Stimulated activated CD8-positive, alpha-beta memory T cell treated with anti-CD3 and anti-CD28 coated beads, Interleukin-4, amount 100 ng/mL, for 48 hours (primary cell): ENCODE measurements at regions not wholly inside any gene's neighbourhood (a gene's known extent, or its start where the extent isn't known, plus 50 kb on each side); places are given as distances from the start of the nearest gene placed in this dataset.
"Not testable (repeated sequence)": the region's sequence is repeated elsewhere in the genome, so short reads cannot be mapped to it uniquely, and the experiment has no call there.

Experiments
- DNase-seq: peaks from one replicate; pipeline ENCODE4 v3.0.0-alpha.2; 2020

DNA sequence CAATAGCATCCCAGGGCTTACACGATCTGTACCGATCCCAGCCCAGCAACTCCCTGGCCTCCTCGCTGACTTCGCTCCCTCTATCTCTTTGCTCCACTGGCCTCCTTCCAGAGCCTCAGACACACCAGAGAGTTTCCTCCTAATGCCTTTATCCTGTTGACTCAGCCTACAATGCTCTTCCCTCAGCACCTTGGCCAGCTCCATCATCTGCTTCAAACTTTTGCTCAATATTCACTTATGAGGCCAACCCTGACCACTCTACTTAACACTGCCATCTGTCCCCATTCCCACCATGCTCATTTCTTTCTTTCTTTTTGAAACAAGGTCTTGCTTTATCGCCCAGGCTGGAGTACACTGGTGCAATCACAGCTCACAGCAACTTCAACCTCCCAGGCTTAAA, 180.9 kb downstream of the CEP170 start:
- not testable (repeated sequence) for DNase-seq

DNA sequence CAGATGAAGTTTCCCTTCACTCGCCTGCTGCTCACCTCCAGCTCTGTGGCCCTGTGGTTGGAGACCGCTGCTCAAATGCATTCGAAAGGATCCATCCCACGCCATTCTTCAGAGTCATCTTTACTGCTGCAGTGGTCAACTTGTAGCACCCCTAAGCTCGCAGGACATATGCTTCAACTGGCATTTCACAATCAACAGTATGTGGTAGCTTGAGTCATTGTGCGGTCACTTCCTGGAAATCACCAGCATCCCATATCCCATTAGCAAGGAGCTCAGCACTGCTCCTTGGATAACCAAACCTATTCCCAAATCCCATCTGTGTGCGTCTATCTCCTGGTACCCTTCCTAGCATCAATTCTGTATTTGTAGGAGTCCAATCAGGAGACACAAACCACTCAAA, 188.0 kb downstream of the CEP170 start:
- not testable (repeated sequence) for DNase-seq

DNA sequence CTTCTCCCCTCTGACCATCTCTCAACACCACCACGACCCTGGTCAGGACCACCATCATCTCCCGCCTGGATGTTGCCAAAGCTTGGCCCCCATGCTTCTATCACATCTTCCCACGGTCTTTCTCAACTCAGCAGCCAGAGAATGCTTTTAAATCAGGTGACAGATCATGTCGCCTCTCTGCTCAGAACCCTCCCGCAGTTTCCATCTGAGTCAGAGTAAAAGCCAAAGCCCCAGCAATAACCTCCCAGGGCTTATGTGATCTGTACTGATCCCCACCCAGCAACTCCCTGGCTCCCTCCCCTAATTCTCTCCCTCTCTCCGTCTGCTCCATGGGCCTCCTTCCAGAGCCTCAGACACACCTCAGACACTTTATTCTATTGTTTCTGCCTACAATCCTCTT, 193.1 kb downstream of the CEP170 start:
- DNase-seq = not testable (repeated sequence)

DNA sequence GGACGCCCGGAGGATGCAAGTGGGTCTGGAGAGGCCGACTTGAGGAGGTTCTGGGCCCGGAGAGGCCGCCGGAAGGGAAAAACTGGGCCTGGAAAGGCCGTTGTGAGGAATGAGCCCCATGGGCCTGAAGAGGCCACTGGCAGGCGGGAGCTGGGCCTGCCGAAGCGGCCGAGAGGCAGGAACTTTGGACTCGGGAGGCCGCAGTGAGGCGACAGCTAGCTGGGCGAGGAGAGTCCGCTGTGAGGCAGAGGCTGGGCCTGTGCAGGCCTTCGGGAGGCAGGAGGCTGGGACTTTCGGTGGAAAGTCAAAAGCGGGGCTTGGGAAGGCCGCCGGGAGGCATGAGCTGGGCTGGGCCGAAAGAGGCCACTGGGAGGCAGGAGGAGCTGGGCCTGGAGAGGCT, 199.6 kb downstream of the CEP170 start:
- DNase-seq = not testable (repeated sequence)

DNA sequence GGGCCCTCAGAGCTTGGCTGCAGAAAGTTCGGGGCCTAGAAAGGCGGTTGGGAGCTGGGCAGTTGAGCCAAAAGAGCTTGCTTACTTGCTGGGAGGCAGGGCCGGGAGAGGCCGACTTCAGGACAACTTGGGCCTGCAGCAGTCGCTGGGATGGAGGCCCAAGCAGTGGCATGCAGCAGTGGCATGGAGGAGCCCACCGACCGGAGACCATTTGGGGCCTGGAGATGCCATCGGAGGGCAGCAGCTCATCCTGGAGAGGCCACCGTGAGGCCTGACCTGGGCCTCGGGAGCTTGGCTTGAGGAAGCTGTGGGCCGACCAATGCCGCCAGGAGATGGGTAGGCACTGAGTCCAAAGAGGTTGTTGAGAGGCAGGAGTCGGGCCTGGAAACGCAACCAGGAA, 200.0 kb downstream of the CEP170 start:
- not testable (repeated sequence) for DNase-seq

DNA sequence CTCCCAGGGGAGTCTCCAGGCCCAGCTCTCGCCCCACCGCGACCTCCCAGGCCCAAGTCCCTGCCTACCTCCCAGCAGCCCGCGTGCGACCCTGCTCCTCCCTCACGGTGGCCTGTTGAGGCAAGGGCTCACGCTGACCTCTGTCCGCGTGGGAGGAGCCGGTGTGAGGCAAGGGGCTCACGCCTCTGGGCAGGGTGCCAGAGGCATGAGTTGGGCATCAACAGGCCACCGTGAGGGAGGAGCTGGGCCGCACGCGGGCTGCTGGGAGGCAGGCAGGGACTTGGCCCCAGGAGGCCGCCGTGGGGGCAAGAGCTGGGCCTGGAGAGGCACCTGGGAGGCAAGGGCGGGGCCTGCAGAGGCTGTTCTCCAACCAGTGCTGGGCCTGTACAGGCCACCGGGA, 200.4 kb downstream of the CEP170 start:
- not testable (repeated sequence) for DNase-seq

DNA sequence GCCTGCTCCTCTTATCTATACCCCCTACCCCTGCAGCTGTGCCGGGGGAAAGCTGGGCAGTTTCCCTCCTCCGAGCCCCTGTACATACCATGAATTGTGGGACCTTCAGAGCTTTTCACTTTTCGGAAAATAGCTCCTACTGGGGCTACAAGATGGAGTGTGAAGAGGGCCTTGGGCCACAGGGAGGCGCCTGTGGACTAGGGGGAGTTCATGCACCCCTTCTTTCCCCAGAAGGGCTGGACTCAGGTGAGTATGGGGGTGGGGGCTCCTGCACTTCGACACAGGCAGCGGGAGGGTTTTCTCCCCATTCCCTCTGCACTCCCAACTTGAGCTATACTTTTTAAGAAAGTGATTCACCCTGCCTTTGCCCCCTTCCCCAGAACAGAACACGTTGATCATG, 202.0 kb downstream of the CEP170 start:
- not testable (repeated sequence) for DNase-seq

DNA sequence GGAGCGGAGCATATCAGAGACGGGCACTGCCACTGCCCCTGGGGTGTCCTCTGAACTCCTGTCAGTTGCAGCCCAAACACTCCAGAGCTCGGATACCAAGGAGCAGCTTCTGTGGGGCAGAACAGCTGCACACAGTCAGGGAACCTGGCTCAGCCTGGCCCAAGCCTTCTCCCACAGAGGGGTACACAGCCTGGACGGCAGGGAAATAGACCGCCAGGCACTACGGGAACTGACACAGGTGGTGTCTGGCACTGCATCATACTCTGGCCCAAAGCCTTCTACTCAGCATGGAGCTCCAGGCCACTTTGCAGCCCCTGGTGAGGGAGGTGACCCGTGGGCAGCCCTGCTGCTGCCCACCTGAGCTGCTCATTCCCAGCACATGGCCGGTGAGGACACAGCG, 204.5 kb downstream of the CEP170 start:
- not testable (repeated sequence) for DNase-seq

DNA sequence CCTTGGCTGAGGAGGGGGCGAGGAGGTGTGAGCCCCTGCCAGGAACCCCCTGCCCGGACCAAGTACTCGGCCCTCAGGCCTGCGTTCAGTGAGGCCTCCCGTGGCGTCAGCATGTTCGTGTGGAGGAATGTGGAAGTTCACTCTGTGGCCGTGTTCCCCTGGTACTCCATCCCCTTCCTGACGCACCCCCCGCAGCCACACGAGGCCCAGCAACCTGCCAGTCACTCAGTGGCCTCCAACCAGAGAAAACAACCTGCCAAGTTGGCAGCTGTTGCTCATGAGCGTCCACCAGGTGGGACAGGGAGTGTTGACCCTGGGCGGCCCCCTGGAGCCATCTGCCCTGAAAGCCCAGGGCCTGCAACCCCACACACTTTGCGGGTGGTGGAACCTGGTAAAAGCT, 205.4 kb downstream of the CEP170 start:
- DNase-seq = not testable (repeated sequence)

DNA sequence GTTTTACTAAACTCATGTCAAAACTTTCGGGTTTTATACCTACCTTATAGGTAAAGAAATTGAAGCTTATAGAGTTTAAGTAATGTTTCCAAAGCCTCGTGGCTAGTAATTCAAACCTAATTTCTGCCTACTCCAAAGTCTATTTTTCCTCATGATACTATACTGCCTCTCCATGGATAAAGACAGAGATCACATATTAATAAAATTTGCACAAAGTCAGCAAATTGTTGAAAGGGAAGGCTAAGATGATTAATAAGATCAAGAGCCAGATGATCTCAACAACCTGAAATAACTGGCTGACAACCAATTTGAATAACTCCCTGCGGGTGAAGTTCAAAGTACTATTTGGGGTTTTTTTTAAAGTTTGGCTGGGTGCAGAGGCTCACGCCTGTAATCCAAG, 233.7 kb downstream of the CEP170 start:
- not testable (repeated sequence) for DNase-seq

DNA sequence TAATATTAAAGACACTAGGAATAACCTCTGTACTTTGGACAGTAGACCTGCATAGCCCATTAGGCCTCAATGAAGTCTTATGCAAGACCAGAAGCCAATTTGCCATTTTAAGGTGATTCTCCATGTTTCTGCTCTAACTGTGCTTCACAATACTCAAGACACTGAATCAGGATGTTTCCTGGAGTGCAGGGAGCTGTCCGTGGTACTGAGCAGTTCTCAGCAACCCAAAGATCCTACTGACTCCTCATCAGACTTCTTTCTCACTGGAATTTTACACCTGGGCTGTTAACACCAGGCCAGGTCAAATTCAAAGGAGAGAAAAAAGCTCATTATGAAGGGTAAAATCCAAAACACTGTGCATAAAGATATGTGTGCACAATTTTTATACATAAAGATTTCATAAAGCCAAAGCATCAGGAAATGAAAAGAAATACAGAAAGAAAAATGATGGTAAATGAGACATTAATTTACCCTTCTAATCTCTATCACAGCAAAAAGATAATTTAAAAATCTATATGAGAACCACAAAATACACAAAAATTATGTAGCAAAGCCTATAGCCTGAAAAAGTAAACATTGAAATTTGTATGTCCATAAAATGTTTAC, 235.9 kb downstream of the CEP170 start:
- peak; percentile 65 for DNase-seq

DNA sequence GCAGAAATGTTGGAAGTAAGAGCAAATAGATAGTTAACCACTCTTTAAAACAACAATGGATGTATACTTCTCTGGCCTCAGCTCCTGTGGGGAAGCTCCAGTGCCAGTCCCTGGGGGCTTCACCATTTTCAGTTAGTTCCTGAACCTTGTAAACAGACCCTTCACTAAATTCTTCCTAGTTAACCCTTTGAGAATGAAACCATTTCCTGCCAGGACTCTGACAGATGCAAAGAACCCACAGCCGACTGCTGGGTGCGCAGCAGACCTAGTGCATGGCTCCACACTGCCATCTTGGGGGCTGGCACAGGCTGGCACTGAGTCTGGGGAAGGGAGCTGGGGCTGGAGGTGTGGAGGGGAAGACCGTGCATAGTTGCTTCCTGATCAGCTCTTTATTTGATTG, 244.4 kb downstream of the CEP170 start:
- DNase-seq = not testable (repeated sequence)

DNA sequence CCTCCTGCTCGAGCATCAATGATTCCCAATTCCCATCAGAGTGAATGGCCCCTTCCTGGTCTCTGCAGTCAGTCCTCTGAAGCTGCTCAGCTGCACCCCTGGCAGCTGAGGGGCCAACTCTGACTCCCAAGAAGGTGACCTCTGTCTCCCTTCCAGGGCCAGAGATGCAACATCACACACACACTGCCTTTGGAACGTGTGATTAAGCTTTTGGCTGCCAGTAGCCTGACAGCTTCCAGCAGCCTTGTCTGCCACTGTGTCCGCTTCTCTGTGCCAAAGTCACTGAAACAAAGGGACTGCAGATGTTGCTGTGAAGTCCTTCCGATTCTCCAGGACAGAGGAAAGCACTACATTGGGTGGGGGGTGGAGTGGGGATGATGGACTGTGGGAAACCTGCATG, 254.1 kb downstream of the CEP170 start:
- DNase-seq = not testable (repeated sequence)

DNA sequence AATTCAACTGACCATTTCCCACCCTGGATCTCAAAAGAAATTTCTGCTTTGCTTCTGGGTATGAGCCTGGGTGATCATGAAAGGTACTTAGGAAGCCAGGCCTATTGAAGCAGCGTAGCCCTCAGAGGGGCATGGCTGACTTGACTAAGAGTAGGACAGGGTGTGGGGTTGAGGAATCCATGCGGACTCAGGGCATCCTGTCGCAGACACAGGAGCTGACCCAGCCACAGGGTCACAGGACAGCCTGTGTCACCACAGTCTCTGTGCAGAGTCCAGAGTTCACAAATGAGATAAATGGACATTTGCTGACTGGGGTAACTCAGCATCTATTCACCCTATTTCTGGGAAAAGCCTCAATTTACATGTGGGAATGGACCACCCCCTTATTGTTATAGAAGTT, 262.3 kb downstream of the CEP170 start:
- DNase-seq = not testable (repeated sequence)

DNA sequence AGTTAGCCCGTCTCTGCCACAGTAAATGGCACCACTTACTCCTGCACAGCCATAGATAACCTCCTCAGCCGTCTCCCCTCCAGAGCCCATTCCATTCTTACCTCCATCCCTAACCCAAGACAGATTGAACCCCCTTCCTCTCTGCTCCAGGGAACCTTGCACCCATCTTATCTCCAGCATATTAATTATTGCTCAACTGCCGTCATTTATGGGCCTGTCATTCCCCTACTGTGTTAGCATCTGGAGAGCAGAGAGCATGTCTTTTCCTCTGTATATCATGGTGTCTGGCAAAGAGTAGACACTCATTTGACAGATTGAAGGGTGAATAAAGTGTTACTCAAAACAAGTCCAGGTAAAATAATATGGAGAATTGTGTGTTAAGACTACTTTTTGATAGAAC, 270.0 kb downstream of the CEP170 start:
- not testable (repeated sequence) for DNase-seq

DNA sequence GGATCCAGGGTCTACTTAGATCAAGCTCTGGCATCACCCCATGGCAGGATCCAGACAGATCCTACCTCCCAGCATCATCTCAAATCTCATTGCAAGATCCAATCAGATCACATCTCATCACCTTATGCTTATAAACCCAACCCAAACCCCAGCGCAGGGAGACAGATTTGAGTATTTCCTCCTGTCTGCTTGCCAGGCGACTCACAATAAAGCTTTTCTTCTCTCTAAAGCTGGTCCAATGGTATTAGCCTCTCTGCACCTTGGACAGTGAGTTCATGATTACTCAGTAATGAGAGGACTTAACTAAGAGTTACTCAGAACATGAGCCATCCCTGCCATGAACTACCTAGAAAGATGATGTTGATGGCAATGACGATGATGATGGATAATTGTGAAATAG, 281.7 kb downstream of the CEP170 start:
- DNase-seq = not testable (repeated sequence)

DNA sequence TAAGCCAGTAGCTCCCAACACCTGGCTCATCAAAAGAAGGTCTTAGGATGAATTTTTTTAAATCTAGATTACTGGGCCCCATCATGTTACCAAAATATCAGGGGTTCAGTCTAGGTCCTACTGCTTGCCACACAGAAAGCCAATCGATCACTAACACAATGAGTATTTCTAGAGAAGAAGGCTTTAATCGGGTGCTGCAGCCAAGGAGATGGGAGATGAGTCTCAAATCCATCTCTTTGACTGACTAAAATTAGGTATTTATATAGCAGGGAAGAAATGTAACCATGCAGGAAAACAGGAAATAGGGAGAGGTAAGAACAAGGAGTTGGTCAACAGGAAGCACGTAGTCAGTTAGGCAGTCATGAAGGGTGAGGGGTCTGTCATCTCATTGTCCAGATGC, 288.2 kb downstream of the CEP170 start:
- no peak for DNase-seq

DNA sequence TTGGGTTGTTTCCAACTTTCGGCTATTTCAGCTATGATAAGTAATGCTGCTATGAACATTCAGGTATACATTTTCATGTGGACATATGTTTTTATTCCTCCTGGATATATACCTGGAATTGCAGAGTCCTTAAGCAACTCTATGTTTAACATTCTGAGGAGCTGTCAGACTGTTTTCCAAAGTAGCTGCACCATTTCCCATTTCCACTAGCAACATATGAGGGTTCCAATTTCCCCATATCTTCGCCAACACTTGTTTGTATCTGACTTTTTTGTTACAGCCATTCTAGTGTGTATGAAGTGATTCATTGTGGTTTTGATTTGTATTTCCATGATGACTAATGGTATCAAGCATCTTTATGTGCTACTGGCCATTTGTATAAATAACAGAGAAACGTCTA, 295.7 kb downstream of the CEP170 start:
- not testable (repeated sequence) for DNase-seq

DNA sequence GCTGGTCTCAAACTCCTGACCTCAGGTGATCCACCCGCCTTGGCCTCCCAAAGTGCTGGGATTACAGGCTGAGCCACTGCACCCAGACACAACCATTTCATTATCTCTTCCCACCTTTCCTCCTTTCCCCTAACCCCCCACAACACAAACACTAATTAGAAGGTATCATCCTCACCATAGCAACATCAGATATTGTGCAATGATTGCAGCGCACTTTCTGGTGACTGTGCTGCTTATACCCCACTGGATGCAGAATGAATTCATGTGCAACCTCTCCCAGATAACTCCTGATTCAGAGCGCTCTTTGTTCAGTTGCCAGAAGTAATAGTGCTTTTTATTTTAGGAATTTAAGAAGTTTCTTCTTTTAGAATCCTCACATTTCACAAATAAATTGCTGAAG, 300.1 kb downstream of the CEP170 start:
- DNase-seq = not testable (repeated sequence)

DNA sequence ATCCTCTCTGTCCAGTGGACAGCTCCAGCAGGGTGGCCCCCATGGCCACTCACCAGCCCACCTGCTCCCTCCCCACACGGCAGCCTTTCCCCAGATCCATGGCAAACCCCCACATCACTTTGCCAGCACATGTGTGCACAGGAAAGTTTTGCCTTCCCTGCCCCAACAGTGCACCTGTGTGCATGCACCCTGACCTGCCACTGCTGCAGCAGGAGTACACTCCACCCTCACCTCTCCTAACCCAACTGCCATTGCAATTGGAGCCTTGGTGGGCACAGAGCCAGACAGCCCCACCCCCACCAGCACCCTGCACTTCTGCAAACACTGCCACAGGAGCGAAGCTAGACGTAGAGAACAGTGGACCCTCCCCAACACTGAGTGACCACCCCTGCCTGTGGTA, 308.9 kb downstream of the CEP170 start:
- DNase-seq = no peak

DNA sequence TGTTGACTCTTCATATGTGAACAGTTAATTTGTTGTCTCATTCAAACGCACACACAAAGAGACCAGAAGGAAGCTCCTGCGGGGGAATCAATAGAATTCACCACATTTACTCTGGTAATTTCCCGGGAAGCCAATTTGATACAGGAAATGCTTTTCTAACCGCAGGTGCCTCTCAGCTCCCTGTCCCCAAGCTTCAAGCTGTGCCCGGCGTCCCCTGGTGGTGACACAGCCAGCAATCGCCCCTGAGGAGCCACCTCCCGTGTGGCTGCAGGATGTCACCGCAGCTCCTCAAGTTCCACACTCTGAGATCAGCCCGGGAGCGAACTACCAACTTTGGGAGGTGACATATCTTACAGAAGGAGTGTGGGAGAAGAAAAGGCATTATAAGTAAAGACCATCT, 318.4 kb downstream of the CEP170 start:
- not testable (repeated sequence) for DNase-seq

DNA sequence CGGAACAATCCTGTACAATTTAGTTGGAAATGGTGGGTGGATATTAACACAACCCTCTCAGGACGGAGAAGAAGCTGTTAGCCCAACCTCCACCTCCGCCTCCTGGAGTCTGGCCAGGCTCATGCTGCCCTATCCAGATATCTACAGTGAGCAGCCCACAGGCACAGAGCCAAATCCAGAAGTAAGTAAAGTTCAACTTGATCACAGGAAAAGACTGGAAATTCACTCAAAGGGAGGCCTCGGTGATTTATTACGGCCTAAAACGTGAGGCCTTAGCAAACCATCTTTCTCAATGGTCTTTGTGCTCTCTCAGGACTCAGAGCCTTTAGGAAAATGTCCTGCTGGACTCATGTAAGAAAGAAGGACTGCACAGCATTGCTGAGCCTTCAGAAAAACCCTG, 330.4 kb downstream of the CEP170 start:
- not testable (repeated sequence) for DNase-seq

DNA sequence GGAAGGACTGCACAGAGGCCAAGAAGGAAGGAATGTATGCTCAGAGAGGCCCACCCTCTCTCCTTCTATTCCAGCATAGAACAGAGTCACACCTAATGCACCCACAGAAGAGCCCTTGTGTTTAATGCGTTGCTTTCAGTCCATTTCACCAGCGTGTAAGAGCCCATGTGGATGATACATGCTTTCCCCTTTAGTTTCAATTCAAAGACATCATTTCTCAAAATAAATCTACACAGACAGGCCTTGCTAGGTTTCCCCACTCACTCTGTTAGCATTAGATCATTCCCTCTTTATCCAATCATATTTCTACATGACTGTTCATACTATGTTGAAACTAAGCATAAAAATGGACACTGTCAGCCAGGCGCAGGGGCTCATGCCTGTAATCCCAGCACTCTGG, 331.5 kb downstream of the CEP170 start:
- DNase-seq = not testable (repeated sequence)

DNA sequence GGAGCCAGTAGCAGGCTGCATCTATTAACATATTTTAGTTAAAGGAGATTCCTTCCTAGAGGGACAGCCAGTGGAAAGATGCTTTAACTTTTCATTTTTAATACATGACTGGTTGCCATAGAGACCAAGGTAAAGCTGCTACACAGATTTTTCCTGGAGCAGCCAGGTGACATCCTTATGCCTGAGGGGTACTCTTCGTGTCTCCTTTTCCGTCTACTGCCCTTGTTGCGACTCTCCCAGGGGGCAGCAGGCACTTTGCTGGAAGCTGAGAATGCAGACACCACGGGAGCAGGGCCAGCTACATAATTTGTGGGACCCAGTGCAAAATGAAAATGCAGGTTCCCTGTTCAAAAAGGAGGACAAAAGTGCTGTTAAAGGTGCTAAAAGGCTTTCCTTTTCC, 340.4 kb downstream of the CEP170 start:
- not testable (repeated sequence) for DNase-seq

DNA sequence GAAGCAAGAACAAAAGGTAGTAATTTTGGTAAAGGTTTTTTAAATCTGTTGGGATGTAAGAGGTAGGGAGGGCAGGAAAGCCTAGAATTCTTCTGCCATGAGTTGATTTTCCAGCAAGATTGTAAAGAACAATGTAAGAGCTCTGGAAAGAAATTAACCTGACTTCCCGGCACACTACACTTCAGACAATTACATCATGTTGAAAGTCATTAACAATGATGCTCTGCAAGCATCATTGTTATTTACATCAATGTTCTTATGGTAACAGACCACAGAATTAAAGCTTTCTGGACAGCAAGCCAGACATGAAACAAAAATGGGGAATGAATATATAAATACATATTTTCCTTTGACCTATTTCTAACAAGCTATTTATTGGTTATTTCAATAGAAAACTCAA, 342.2 kb downstream of the CEP170 start:
- not testable (repeated sequence) for DNase-seq
